ENCODE measurements at regions not wholly inside any gene's neighbourhood (a gene's known extent, or its start where the extent isn't known, plus 50 kb on each side); places are given as distances from the start of the nearest gene placed in this dataset.
"Not testable (repeated sequence)": the region's sequence is repeated elsewhere in the genome, so short reads cannot be mapped to it uniquely, and the experiment has no call there.

GRCh38 chr12:34406996-34407300 is 384.7 kb downstream of the ALG10 start:
- DNase-seq (ENCODE audit: low read depth): no peak

GRCh38 chr12:34407813-34408212 is 385.5 kb downstream of the ALG10 start:
- no peak for DNase-seq (ENCODE audit: low read depth)

- DNase-seq (ENCODE audit: low read depth): not testable (repeated sequence)
These were observed 409.2 kb downstream of the ALG10 start for GRCh38 chr12:34431509-34431908.

All from stimulated activated CD8-positive, alpha-beta memory T cell treated with anti-CD3 and anti-CD28 coated beads, Interleukin-12 subunit alpha, Interleukin-12 subunit beta, amount 100 ng/mL, for 4 hours (primary cell).